Endothelial cell of umbilical vein (primary cell): ENCODE measurements at regions not wholly inside any gene's neighbourhood (a gene's known extent, or its start where the extent isn't known, plus 50 kb on each side); places are given as distances from the start of the nearest gene placed in this dataset.

ENCODE experiments used
- BruUV-seq: library from RNA; stranded (reverse); fragments of 400-500 nt; replicated peaks from 2 replicates; lab custom pipeline; 2021; lab: Mats Ljungman, UMichigan
- CTCF ChIA-PET: fragments of 300-600, 350-600 bp; sonication (Branson Sonifier 250); formaldehyde crosslinking; loops from one replicate; lab custom pipeline; 2021; ENCODE audit warnings: antibody characterized with exemption, inconsistent platforms; lab: Charles Lee
- POLR2A ChIA-PET: fragments of 300-600, 350-600 bp; sonication (Branson Sonifier 250); formaldehyde crosslinking; loops from one replicate; lab custom pipeline; 2021; ENCODE audit warnings: antibody characterized with exemption, inconsistent platforms; lab: Charles Lee
- DNase-seq: peaks from one replicate; pipeline ENCODE4 v3.0.0-alpha.2; 2011; ENCODE audit warnings: low read depth, low spot score
- FAIRE-seq: peaks from 2 replicates; lab custom pipeline; 2011; peaks lifted over from hg19 to GRCh38; lab: Jason Lieb, UNC
- H2AFZ ChIP-seq: 2 replicates; pipeline ENCODE4 v1.6.0; 2012; ENCODE audit warnings: low read depth, low read length, control low read depth, inconsistent platforms
- H3K27ac ChIP-seq: 2 replicates; pipeline ENCODE4 v1.5.1; 2011; ENCODE audit warnings: low read depth, mild to moderate bottlenecking, control low read depth, low read length, moderate library complexity; ENCODE audit not compliant: insufficient read depth
- H3K27me3 ChIP-seq, 2 experiments: 2 replicates each; pipeline versions ENCODE4 v1.6.0 to v1.6.1; 2011; ENCODE audit warnings: low read length in 2 of 2, mixed read lengths in 1 of 2; ENCODE audit not compliant: control insufficient read depth in 2 of 2, insufficient read depth in 2 of 2
- H3K36me3 ChIP-seq, 2 experiments: 2 replicates in 1 of 2; 3 replicates in 1 of 2; pipeline ENCODE4 v1.5.1; 2011; ENCODE audit warnings: low read length in 2 of 2, mild to moderate bottlenecking in 1 of 2, moderate library complexity in 1 of 2; ENCODE audit not compliant: control insufficient read depth in 2 of 2, insufficient read depth in 2 of 2; ENCODE audit errors: extremely low read depth in 1 of 2
- H3K4me1 ChIP-seq: 3 replicates; pipeline ENCODE4 v1.5.1; 2011; ENCODE audit warnings: mild to moderate bottlenecking, low read length; ENCODE audit not compliant: control insufficient read depth, insufficient read depth; ENCODE audit errors: extremely low read depth
- H3K4me2 ChIP-seq: 2 replicates; pipeline ENCODE4 v1.6.1; 2011; ENCODE audit warnings: low read length, control low read depth, mixed read lengths; ENCODE audit not compliant: insufficient read depth
- H3K4me3 ChIP-seq, 3 experiments: fragments of 200-600 bp in 1 of 3; sonication (generic), shearing (Covaris generic) in 1 of 3; replicated peaks in 1 of 3; 2 replicates each; pipeline ENCODE4 v1.5.1; 2011 to 2016; ENCODE audit warnings: control low read depth in 3 of 3, low read length in 3 of 3, mild to moderate bottlenecking in 2 of 3, inconsistent platforms in 1 of 3, low read depth in 1 of 3, moderate library complexity in 1 of 3; ENCODE audit not compliant: insufficient read depth in 1 of 3
- H3K79me2 ChIP-seq: 2 replicates; pipeline ENCODE4 v1.6.0; 2012; ENCODE audit warnings: low read length, inconsistent platforms; ENCODE audit not compliant: control insufficient read depth, insufficient read depth
- H3K9ac ChIP-seq: replicated peaks from 2 replicates; pipeline ENCODE3; 2011; ENCODE audit warnings: low read length, control low read depth; ENCODE audit not compliant: insufficient read depth; ENCODE audit errors: extremely low read depth
- H3K9me1 ChIP-seq: replicated peaks from 3 replicates; pipeline ENCODE4 v1.6.0; 2011; ENCODE audit warnings: mild to moderate bottlenecking, low read length; ENCODE audit not compliant: control insufficient read depth, insufficient read depth; ENCODE audit errors: extremely low read depth
- H3K9me3 ChIP-seq: replicated peaks from 2 replicates; pipeline ENCODE4 v1.5.1; 2012; ENCODE audit warnings: low read length, inconsistent platforms; ENCODE audit not compliant: control insufficient read depth, insufficient read depth
- H4K20me1 ChIP-seq: replicated peaks from 2 replicates; pipeline ENCODE3; 2011; ENCODE audit warnings: mild to moderate bottlenecking, low read length; ENCODE audit not compliant: control insufficient read depth, insufficient read depth; ENCODE audit errors: extremely low read depth
- EZH2 ChIP-seq: IDR thresholded peaks from 2 replicates; pipeline ENCODE4 v1.6.1; 2012; ENCODE audit warnings: borderline replicate concordance, low read depth, mild to moderate bottlenecking, moderate library complexity, low read length, inconsistent platforms; ENCODE audit not compliant: severe bottlenecking
- FOS ChIP-seq: IDR thresholded peaks from 2 replicates; pipeline ENCODE4 v1.6.1; 2011; ENCODE audit warnings: mild to moderate bottlenecking, low read length, moderate library complexity, borderline replicate concordance; ENCODE audit not compliant: insufficient read depth
- GATA2 ChIP-seq: IDR thresholded peaks from 2 replicates; pipeline ENCODE4 v1.7.0; 2011; ENCODE audit warnings: low read depth, mild to moderate bottlenecking, moderate library complexity, mixed read lengths, low read length; ENCODE audit not compliant: insufficient read length, insufficient read depth
- JUN ChIP-seq: IDR thresholded peaks from 2 replicates; pipeline ENCODE4 v1.6.1; 2011; ENCODE audit warnings: borderline replicate concordance, low read depth; ENCODE audit not compliant: insufficient read length, insufficient read depth
- MYC ChIP-seq: IDR thresholded peaks from one replicate; pipeline ENCODE4 v1.6.1; 2011; ENCODE audit warnings: mild to moderate bottlenecking, low read depth, low read length
- POLR2A ChIP-seq: IDR thresholded peaks from 2 replicates; pipeline ENCODE4 v1.6.1; 2012; ENCODE audit warnings: low read depth, mild to moderate bottlenecking, control low read depth, low read length
- POLR2AphosphoS5 ChIP-seq: IDR thresholded peaks from 2 replicates; pipeline ENCODE4 v1.6.1; 2012; ENCODE audit warnings: low read depth, mild to moderate bottlenecking, control low read depth, low read length, moderate library complexity; ENCODE audit not compliant: insufficient read depth
- dilution Hi-C: fragments of 300-500 bp; cut with MboI; formaldehyde crosslinking; loops from one replicate; pipeline ENCODE4 v1.15.0; 2019; ENCODE audit warnings: low sequenced_read_pairs; ENCODE audit not compliant: extremely low pct_ligation_motif_present
- intact Hi-C: fragments of 100-400 bp; cut with micrococcal nuclease; formaldehyde crosslinking; loops from one replicate; pipeline ENCODE4 v1.10.0; 2022
- TF ChIP-seq, protein P1 (sequence below): IDR thresholded peaks from 2 replicates; pipeline ENCODE4 v1.6.1; 2011; ENCODE audit not compliant: insufficient read depth, insufficient read length
- TF ChIP-seq, protein P2 (sequence below), 2 donors: IDR thresholded peaks; 1 replicate in 1 of 2; 2 replicates in 1 of 2; pipeline ENCODE4 v1.5.1; 2011; ENCODE audit warnings: low read length in 2 of 2, mild to moderate bottlenecking in 2 of 2, moderate library complexity in 2 of 2, control low read depth in 1 of 2, inconsistent platforms in 1 of 2, low read depth in 1 of 2; ENCODE audit not compliant: insufficient read depth in 1 of 2; ENCODE audit errors: extremely low read depth in 1 of 2

DNA sequence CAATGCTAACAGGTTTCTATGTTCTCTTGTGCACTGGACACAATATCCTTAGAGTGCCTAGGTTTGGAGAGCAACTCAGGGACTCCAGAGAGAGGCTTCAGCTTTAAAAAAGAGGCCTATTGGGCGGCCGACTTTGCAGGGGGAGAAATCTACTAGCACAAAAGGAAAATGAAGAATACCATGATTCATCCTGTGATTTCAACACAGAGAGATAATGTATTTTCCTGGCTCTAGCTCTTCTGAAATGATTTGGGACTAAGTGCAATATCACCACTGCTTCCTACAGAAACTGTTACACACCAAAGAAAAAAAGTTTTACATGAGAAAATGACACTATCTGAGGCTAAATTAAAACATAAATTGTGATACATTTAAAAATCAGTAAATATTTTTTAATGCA lies 146.1 kb upstream of the TSLP start:
- Histone ChIP-seq H3K27ac (no peak overlapping the region), H3K27me3 (no peaks in the 10 kb centered on the region), H3K4me1 (no peaks in the 10 kb centered on the region), H3K36me3 (no peaks in the 10 kb centered on the region), H3K4me3 (no peak overlapping the region), H3K79me2 (no peaks in the 10 kb centered on the region), H2AFZ (no peak overlapping the region), H3K9ac (no peak overlapping the region), H3K9me3 (peaks cover under 1% of the 10 kb centered on the region), H4K20me1 (no peaks in the 10 kb centered on the region), H3K9me1 (no peaks in the 10 kb centered on the region), H3K4me2 (no peak overlapping the region)
- ChIA-PET POLR2A (no interaction called here), CTCF (no interaction called here)
- no peak for DNase-seq
- intact Hi-C loops (no loop called here), dilution Hi-C loops (no loop called here)
- FAIRE-seq, result no peak
- TF ChIP-seq, protein P1, sequence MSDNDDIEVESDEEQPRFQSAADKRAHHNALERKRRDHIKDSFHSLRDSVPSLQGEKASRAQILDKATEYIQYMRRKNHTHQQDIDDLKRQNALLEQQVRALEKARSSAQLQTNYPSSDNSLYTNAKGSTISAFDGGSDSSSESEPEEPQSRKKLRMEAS, result no peak
- TF ChIP-seq POLR2A, result no peak
- TF ChIP-seq MYC, result no peak
- BruUV-seq, result no TSS peak

DNA sequence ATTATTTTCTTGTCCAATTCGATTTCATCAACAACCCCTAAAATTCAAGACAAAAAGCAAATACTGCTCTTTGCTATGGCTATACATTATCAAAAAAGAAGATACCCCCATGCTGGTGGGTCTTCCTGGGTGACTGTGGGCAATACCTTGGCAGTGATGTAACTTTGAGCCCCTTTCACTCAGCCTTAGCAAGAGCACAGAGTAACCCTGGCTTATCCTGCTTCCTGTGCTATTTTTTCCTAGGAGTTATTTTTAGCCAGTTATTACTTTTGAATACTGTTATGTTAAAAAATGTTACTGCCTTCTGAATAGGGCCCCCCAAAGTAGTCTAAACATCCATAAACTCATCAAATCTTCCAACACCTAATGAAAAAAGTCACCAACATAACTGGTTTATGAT lies 145.6 kb upstream of the TSLP start:
- H3K9ac ChIP-seq, result no peak overlapping the region
- POLR2A ChIA-PET, result no interaction called here
- H3K9me1 ChIP-seq, result no peaks in the 10 kb centered on the region
- intact Hi-C loops (no loop called here), dilution Hi-C loops (no loop called here)
- DNase-seq (no peak), FAIRE-seq (no peak)
- H3K4me2 ChIP-seq, result no peak overlapping the region
- H4K20me1 ChIP-seq, result no peaks in the 10 kb centered on the region
- TF ChIP-seq MYC (no peak), EZH2 (no peak), FOS (no peak), POLR2A (no peak), GATA2 (no peak), POLR2AphosphoS5 (no peak), JUN (no peak)
- TF ChIP-seq, protein P2, sequence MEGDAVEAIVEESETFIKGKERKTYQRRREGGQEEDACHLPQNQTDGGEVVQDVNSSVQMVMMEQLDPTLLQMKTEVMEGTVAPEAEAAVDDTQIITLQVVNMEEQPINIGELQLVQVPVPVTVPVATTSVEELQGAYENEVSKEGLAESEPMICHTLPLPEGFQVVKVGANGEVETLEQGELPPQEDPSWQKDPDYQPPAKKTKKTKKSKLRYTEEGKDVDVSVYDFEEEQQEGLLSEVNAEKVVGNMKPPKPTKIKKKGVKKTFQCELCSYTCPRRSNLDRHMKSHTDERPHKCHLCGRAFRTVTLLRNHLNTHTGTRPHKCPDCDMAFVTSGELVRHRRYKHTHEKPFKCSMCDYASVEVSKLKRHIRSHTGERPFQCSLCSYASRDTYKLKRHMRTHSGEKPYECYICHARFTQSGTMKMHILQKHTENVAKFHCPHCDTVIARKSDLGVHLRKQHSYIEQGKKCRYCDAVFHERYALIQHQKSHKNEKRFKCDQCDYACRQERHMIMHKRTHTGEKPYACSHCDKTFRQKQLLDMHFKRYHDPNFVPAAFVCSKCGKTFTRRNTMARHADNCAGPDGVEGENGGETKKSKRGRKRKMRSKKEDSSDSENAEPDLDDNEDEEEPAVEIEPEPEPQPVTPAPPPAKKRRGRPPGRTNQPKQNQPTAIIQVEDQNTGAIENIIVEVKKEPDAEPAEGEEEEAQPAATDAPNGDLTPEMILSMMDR (IDR thresholded peaks at IDR 0.05; ENCODE audit: extremely low read depth in 1 of 2, insufficient read depth in 1 of 2, low read depth in 1 of 2, low read length in 2 of 2), result no peak
- TF ChIP-seq, protein P1, result no peak
- no peaks in the 10 kb centered on the region for H3K4me1 ChIP-seq
- no peaks in the 10 kb centered on the region for H3K36me3 ChIP-seq
- no peak overlapping the region for H2AFZ ChIP-seq
- CTCF ChIA-PET, result no interaction called here
- H3K27ac ChIP-seq, result no peak overlapping the region
- H3K4me3 ChIP-seq, result no peak overlapping the region
- BruUV-seq, result no TSS peak
- no peaks in the 10 kb centered on the region for H3K79me2 ChIP-seq
- H3K9me3 ChIP-seq, result no peaks in the 10 kb centered on the region
- H3K27me3 ChIP-seq, result no peaks in the 10 kb centered on the region
